ENCODE measurements at regions not wholly inside any gene's neighbourhood (a gene's known extent, or its start where the extent isn't known, plus 50 kb on each side); places are given as distances from the start of the nearest gene placed in this dataset.
A peak's percentile ranks its signal among the peaks of the same experiment; 100 is the strongest.

DNA sequence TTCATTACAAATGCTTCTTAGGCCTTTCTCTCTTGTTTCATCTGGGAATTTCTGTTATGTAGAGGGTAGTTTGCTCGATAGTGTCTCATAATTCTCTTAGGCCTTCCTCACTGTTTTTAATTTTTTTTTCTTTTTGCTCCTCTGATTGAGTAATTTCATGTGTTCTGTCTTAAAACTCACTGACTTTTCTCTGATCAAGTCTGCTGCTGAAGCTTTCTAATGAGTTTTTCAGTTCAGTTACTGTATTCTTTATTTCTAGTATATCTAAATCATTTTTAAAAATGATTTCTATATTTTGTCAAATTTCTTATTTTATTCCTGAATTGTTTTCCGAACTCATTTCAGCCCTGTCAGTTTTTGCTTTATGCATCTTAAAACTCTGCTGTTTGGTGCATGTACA is 228.0 kb downstream of the MID1IP1 start:
- H3K4me3 ChIP-seq, result no peak overlapping the region
- DNase-seq (no peak), ATAC-seq (no peak)
- H3K9me3 ChIP-seq, result no peaks in the 10 kb centered on the region
- TF ChIP-seq, protein P1, sequence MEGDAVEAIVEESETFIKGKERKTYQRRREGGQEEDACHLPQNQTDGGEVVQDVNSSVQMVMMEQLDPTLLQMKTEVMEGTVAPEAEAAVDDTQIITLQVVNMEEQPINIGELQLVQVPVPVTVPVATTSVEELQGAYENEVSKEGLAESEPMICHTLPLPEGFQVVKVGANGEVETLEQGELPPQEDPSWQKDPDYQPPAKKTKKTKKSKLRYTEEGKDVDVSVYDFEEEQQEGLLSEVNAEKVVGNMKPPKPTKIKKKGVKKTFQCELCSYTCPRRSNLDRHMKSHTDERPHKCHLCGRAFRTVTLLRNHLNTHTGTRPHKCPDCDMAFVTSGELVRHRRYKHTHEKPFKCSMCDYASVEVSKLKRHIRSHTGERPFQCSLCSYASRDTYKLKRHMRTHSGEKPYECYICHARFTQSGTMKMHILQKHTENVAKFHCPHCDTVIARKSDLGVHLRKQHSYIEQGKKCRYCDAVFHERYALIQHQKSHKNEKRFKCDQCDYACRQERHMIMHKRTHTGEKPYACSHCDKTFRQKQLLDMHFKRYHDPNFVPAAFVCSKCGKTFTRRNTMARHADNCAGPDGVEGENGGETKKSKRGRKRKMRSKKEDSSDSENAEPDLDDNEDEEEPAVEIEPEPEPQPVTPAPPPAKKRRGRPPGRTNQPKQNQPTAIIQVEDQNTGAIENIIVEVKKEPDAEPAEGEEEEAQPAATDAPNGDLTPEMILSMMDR (IDR thresholded peaks at IDR 0.05), result no peak
- TF ChIP-seq POLR2A (IDR thresholded peaks at IDR 0.05), result no peak
- no peaks in the 10 kb centered on the region for H3K36me3 ChIP-seq (replicated peaks in 1 of 2; ENCODE audit: insufficient read depth in 1 of 2, low read depth in 2 of 2)
- intact Hi-C loops (cut with DNase I), result no loop called here
- WGBS, 2 donors, result 91 to 92% methylated on average over 2 of the region's 2 CpGs
- H3K27ac ChIP-seq, result no peak overlapping the region
- H3K4me1 ChIP-seq, result no peaks in the 10 kb centered on the region
- no peaks in the 10 kb centered on the region for H3K27me3 ChIP-seq

DNA sequence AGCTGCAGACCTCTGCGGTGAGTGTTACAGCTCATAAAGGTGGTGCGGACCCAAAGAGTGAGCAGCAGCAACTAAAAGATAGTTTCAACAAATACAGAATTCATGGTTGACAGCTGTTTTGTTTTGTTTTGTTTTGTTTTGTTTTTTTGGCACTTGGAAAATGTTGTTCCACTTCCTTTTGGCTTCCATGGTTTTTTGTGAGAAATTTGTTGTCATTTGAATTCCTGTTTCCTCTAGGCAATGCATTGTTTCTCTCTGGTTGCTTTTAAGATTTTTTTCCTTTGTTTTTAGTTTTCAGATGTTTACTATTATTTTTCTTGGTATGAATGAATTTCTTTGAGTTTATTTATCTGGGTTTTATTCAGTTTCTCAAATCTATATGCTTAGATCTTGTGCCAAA is 229.4 kb downstream of the MID1IP1 start:
- no peaks in the 10 kb centered on the region for H3K36me3 ChIP-seq (replicated peaks in 1 of 2; ENCODE audit: insufficient read depth in 1 of 2, low read depth in 2 of 2)
- ATAC-seq (no peak), DNase-seq (no peak)
- no peaks in the 10 kb centered on the region for H3K4me1 ChIP-seq
- intact Hi-C loops (cut with DNase I), result no loop called here
- no peaks in the 10 kb centered on the region for H3K9me3 ChIP-seq
- no peak overlapping the region for H3K27ac ChIP-seq
- 95 to 100% methylated on average over 2 of the region's 2 CpGs for WGBS, 2 donors
- no peaks in the 10 kb centered on the region for H3K27me3 ChIP-seq
- TF ChIP-seq, protein P1 (IDR thresholded peaks at IDR 0.05), result no peak
- no peak overlapping the region for H3K4me3 ChIP-seq

DNA sequence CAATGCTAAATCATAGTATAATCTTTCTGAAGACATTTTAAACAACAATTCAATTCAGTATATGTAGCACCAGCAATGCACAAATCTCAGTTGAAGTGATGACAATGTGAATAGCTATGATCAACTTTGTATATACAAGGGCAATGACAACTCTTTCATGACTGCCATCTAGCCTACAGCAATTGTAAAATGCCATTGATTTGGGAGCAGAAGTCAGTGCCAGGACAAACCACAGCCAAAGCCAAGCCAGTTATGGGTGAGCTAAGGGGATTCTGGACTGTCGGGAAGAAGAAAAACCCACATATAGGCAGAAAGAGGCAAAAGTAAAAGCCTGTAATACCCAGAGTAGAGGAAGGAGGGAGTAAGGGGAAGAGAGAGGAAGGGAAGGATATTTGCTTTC is 238.6 kb downstream of the MID1IP1 start:
- peak overlapping the region in 2 of 4 donors; percentile 12 to 18 for H3K27ac ChIP-seq
- TF ChIP-seq, protein P1 (IDR thresholded peaks at IDR 0.05), result no peak
- no peak for TF ChIP-seq POLR2A (IDR thresholded peaks at IDR 0.05)
- no peaks in the 10 kb centered on the region for H3K9me3 ChIP-seq
- no peak overlapping the region for H3K4me3 ChIP-seq
- no peak for ATAC-seq
- intact Hi-C loops (cut with DNase I), result no loop called here
- WGBS, 2 donors, result 26 to 33% methylated on average over 1 of the region's 1 CpG
- H3K4me1 ChIP-seq, result peaks cover 37% of the 10 kb centered on the region
- H3K27me3 ChIP-seq, result no peaks in the 10 kb centered on the region
- H3K36me3 ChIP-seq (replicated peaks in 1 of 2; ENCODE audit: insufficient read depth in 1 of 2, low read depth in 2 of 2), result no peaks in the 10 kb centered on the region
- no peak for DNase-seq

DNA sequence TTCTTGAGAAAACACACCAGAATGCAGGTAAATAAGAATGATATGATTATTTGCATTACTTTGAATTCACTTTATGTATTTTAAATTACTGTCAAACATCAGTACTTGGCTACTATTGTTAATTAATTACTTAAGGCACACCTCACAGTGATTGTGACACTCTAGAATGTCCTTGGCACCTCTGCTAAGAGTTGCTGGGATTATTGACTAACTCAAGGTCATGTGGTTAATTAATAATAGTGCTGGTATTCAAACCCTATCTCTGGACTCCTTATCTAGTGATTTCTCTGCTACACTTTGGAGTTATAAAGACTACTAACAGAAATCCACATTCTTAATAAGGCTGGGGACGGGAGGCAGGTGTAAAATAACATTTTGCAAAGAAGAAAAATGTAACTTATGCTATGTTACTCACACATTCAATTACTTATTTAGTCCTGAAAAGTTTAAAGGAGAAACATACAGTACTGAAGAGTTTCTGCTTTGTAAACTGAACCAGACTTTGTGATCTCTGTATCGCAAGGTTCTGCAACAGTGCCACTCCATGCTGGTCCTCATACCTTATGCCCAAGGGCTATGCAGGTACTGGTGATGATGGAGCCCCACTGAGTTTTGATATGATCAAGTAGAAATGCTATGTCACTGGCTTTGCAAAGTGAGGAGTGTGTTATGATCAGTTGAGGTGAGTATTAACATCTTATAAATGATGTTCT is 242.7 kb downstream of the MID1IP1 start:
- DNase-seq, result peak in 1 of 4 donors; percentile 51
- WGBS, 2 donors, result 11 to 18% methylated on average over 2 of the region's 2 CpGs
- peaks cover 61% of the 10 kb centered on the region for H3K4me1 ChIP-seq
- ATAC-seq, result peak; percentile 93
- H3K27ac ChIP-seq, result peak overlapping the region; percentile 7 to 68 (median 44)
- intact Hi-C loops (cut with DNase I), result no loop called here
- TF ChIP-seq POLR2A (IDR thresholded peaks at IDR 0.05), result no peak
- TF ChIP-seq, protein P1 (IDR thresholded peaks at IDR 0.05), result no peak
- no peaks in the 10 kb centered on the region for H3K27me3 ChIP-seq
- H3K4me3 ChIP-seq, result no peak overlapping the region
- no peaks in the 10 kb centered on the region for H3K36me3 ChIP-seq (replicated peaks in 1 of 2; ENCODE audit: insufficient read depth in 1 of 2, low read depth in 2 of 2)
- H3K9me3 ChIP-seq, result no peaks in the 10 kb centered on the region

DNA sequence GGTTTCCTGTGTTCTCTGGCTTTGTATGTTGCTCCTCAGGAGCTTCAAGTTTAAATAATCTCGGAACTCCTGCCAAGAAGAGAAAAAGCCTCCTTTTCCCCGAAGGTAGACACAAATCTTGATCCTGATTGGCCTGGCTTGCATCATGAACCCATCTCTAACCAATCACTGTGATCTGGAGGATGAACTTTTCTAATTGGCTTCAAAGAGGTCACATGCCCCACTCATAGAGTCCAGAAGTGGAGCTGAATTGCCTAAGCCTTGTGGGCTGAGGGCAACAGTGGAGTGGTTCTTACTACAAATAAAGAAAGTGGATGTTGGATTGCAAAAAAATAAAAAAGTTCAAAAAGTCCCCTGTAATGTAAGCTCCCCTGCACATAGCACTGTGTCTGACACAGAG is 245.9 kb downstream of the MID1IP1 start:
- intact Hi-C loops (cut with DNase I), result no loop called here
- WGBS, 2 donors, result 38 to 83% methylated on average over 1 to 2 of the region's 2 CpGs
- Histone ChIP-seq H3K4me1 (peaks cover 76% of the 10 kb centered on the region), H3K36me3 (replicated peaks in 1 of 2; ENCODE audit: insufficient read depth in 1 of 2, low read depth in 2 of 2) (no peaks in the 10 kb centered on the region), H3K9me3 (no peaks in the 10 kb centered on the region), H3K27ac (peak overlapping the region in 1 of 4 donors; percentile 30), H3K27me3 (no peaks in the 10 kb centered on the region), H3K4me3 (no peak overlapping the region)
- DNase-seq, result no peak
- TF ChIP-seq, protein P1 (IDR thresholded peaks at IDR 0.05), result no peak
- peak in 1 of 3 donors; percentile 1 for TF ChIP-seq POLR2A (IDR thresholded peaks at IDR 0.05)
- peak; percentile 54 for ATAC-seq

Measured in body of pancreas (tissue), 4 donors.